Fibroblast of lung (primary cell): ENCODE measurements at regions not wholly inside any gene's neighbourhood (a gene's known extent, or its start where the extent isn't known, plus 50 kb on each side); places are given as distances from the start of the nearest gene placed in this dataset.
"Not testable (repeated sequence)": the region's sequence is repeated elsewhere in the genome, so short reads cannot be mapped to it uniquely, and the experiment has no call there.

Experiments
- DNase-seq, 2 donors: peaks; one replicate each; pipeline versions ENCODE4 v3.0.0 to v3.0.0-alpha.2; 2010; ENCODE audit warnings: low read depth in 2 of 2
- H2AFZ ChIP-seq: 2 replicates; pipeline ENCODE4 v1.5.1; 2012; ENCODE audit warnings: low read length, control low read depth, inconsistent platforms
- H3K27ac ChIP-seq: 2 replicates; pipeline ENCODE4 v1.5.1; 2011; ENCODE audit warnings: low read length, control low read depth; ENCODE audit not compliant: insufficient read depth
- H3K27me3 ChIP-seq: 2 replicates; pipeline ENCODE4 v1.5.1; 2011; ENCODE audit warnings: mild to moderate bottlenecking, low read length; ENCODE audit not compliant: control insufficient read depth, insufficient read depth
- H3K36me3 ChIP-seq: 2 replicates; pipeline ENCODE4 v1.5.1; 2011; ENCODE audit warnings: low read length; ENCODE audit not compliant: control insufficient read depth, insufficient read depth
- H3K4me1 ChIP-seq: 2 replicates; pipeline ENCODE4 v1.5.1; 2011; ENCODE audit warnings: low read length; ENCODE audit not compliant: control insufficient read depth, insufficient read depth; ENCODE audit errors: extremely low read depth
- H3K4me2 ChIP-seq: 2 replicates; pipeline ENCODE4 v1.5.1; 2011; ENCODE audit warnings: low read length, control low read depth; ENCODE audit not compliant: insufficient read depth; ENCODE audit errors: extremely low read depth
- H3K4me3 ChIP-seq, 4 experiments: fragments of 200-600 bp in 1 of 4; sonication (generic) in 1 of 4; replicated peaks in 1 of 4; 2 replicates each; pipeline ENCODE4 v1.5.1; 2011 to 2016; ENCODE audit warnings: low read length in 4 of 4, low read depth in 3 of 4, mild to moderate bottlenecking in 3 of 4, control low read depth in 2 of 4, inconsistent platforms in 1 of 4, mixed read lengths in 1 of 4; ENCODE audit not compliant: insufficient read depth in 1 of 4; ENCODE audit errors: control extremely low read depth in 1 of 4
- H3K79me2 ChIP-seq: 2 replicates; pipeline ENCODE4 v1.5.1; 2012; ENCODE audit warnings: mild to moderate bottlenecking, low read length, inconsistent platforms; ENCODE audit not compliant: control insufficient read depth, insufficient read depth
- H3K9ac ChIP-seq: 2 replicates; pipeline ENCODE4 v1.5.1; 2011; ENCODE audit warnings: mild to moderate bottlenecking, low read length, control low read depth; ENCODE audit not compliant: insufficient read depth
- H3K9me3 ChIP-seq: 2 replicates; pipeline ENCODE4 v1.5.1; 2012; ENCODE audit warnings: low read depth, low read length; ENCODE audit not compliant: control insufficient read depth, insufficient read depth
- H4K20me1 ChIP-seq: 2 replicates; pipeline ENCODE4 v1.5.1; 2011; ENCODE audit warnings: low read length; ENCODE audit not compliant: control insufficient read depth, insufficient read depth; ENCODE audit errors: extremely low read depth
- EZH2 ChIP-seq: IDR thresholded peaks from 2 replicates; pipeline ENCODE4 v1.5.1; 2012; ENCODE audit warnings: low read length, control low read depth, mild to moderate bottlenecking; ENCODE audit errors: missing control alignments
- TF ChIP-seq, protein P1 (sequence below), 2 donors: IDR thresholded peaks in 1 of 2; conservative IDR thresholded peaks in 1 of 2; 1 replicate in 1 of 2; 2 replicates in 1 of 2; pipeline ENCODE4 v1.5.1; 2011 to 2012; ENCODE audit warnings: low read length in 2 of 2, control low read depth in 1 of 2, inconsistent platforms in 1 of 2, low read depth in 1 of 2, mild to moderate bottlenecking in 1 of 2

DNA sequence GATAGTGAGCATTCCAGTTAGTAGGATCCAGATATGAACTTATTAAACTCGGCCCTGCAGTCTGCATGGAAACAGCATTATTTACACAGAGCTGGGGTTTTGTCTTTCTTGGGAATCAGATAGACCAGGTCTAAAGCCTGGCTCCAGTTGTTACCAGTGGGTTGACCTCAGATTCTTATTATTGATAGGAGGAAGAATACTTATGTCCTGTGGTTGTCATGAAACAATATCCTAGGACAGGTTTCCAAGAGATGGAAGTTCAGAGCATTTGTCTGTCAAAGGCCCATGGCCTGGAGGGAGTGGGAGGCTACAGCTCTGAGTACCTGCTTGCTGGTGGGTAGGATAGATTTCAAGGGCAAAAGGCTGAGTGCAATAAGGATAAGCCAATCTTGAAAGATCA lies 129.2 kb downstream of the BOD1 start:
- no peak overlapping the region for H3K4me2 ChIP-seq
- H3K9ac ChIP-seq: no peak overlapping the region
- no peak overlapping the region for H3K27ac ChIP-seq
- H3K27me3 ChIP-seq: no peaks in the 10 kb centered on the region
- no peak overlapping the region for H3K4me3 ChIP-seq
- no peaks in the 10 kb centered on the region for H3K79me2 ChIP-seq
- H3K4me1 ChIP-seq: no peaks in the 10 kb centered on the region
- no peak for DNase-seq
- H2AFZ ChIP-seq: no peak overlapping the region
- H3K36me3 ChIP-seq: no peaks in the 10 kb centered on the region
- no peak for TF ChIP-seq EZH2
- TF ChIP-seq, protein P1, sequence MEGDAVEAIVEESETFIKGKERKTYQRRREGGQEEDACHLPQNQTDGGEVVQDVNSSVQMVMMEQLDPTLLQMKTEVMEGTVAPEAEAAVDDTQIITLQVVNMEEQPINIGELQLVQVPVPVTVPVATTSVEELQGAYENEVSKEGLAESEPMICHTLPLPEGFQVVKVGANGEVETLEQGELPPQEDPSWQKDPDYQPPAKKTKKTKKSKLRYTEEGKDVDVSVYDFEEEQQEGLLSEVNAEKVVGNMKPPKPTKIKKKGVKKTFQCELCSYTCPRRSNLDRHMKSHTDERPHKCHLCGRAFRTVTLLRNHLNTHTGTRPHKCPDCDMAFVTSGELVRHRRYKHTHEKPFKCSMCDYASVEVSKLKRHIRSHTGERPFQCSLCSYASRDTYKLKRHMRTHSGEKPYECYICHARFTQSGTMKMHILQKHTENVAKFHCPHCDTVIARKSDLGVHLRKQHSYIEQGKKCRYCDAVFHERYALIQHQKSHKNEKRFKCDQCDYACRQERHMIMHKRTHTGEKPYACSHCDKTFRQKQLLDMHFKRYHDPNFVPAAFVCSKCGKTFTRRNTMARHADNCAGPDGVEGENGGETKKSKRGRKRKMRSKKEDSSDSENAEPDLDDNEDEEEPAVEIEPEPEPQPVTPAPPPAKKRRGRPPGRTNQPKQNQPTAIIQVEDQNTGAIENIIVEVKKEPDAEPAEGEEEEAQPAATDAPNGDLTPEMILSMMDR (conservative IDR thresholded peaks at IDR 0.05 in 1 of 2, IDR thresholded peaks at IDR 0.05 in 1 of 2; ENCODE audit: low read depth in 1 of 2, low read length in 2 of 2): no peak
- H3K9me3 ChIP-seq: no peaks in the 10 kb centered on the region
- H4K20me1 ChIP-seq: no peaks in the 10 kb centered on the region

GRCh38 chr5:173486355-173487225 lies 129.9 kb downstream of the BOD1 start:
- H3K4me2 ChIP-seq: no peak overlapping the region
- H3K9me3 ChIP-seq: no peaks in the 10 kb centered on the region
- H3K4me1 ChIP-seq: no peaks in the 10 kb centered on the region
- DNase-seq: no peak
- H3K27ac ChIP-seq: no peak overlapping the region
- TF ChIP-seq EZH2: no peak
- TF ChIP-seq, protein P1 (conservative IDR thresholded peaks at IDR 0.05 in 1 of 2, IDR thresholded peaks at IDR 0.05 in 1 of 2; ENCODE audit: low read depth in 1 of 2, low read length in 2 of 2): no peak
- H3K9ac ChIP-seq: no peak overlapping the region
- no peaks in the 10 kb centered on the region for H4K20me1 ChIP-seq
- no peak overlapping the region for H3K4me3 ChIP-seq
- no peak overlapping the region for H2AFZ ChIP-seq
- H3K79me2 ChIP-seq: no peaks in the 10 kb centered on the region
- H3K27me3 ChIP-seq: no peaks in the 10 kb centered on the region
- H3K36me3 ChIP-seq: no peaks in the 10 kb centered on the region

- TF ChIP-seq, protein P1 (conservative IDR thresholded peaks at IDR 0.05 in 1 of 2, IDR thresholded peaks at IDR 0.05 in 1 of 2; ENCODE audit: low read depth in 1 of 2, low read length in 2 of 2): no peak
- TF ChIP-seq EZH2: no peak
- DNase-seq: no peak
- H3K79me2 ChIP-seq: no peaks in the 10 kb centered on the region
- no peaks in the 10 kb centered on the region for H3K4me1 ChIP-seq
- no peak overlapping the region for H3K27ac ChIP-seq
- no peak overlapping the region for H3K4me2 ChIP-seq
- H3K9ac ChIP-seq: no peak overlapping the region
- no peaks in the 10 kb centered on the region for H3K27me3 ChIP-seq
- no peak overlapping the region for H2AFZ ChIP-seq
- no peaks in the 10 kb centered on the region for H3K9me3 ChIP-seq
- H3K36me3 ChIP-seq: no peaks in the 10 kb centered on the region
- H4K20me1 ChIP-seq: no peaks in the 10 kb centered on the region
- no peak overlapping the region for H3K4me3 ChIP-seq
Observed at GRCh38 chr5:173484569-173484968, 131.9 kb downstream of the BOD1 start.

GRCh38 chr5:173483599-173483998 lies 132.9 kb downstream of the BOD1 start:
- H4K20me1 ChIP-seq, H3K36me3 ChIP-seq, H3K9ac ChIP-seq, DNase-seq, H3K9me3 ChIP-seq, H3K27me3 ChIP-seq, H3K4me1 ChIP-seq, H2AFZ ChIP-seq, H3K4me3 ChIP-seq, H3K27ac ChIP-seq, H3K79me2 ChIP-seq, H3K4me2 ChIP-seq: not testable (repeated sequence)
